Ammon's horn (tissue), 1 donor: ENCODE measurements at regions not wholly inside any gene's neighbourhood (a gene's known extent, or its start where the extent isn't known, plus 50 kb on each side); places are given as distances from the start of the nearest gene placed in this dataset.

Experiments used
- DNase-seq: peaks from one replicate; pipeline ENCODE4 v3.0.0-alpha.2; 2016; ENCODE audit warnings: low spot score

DNA sequence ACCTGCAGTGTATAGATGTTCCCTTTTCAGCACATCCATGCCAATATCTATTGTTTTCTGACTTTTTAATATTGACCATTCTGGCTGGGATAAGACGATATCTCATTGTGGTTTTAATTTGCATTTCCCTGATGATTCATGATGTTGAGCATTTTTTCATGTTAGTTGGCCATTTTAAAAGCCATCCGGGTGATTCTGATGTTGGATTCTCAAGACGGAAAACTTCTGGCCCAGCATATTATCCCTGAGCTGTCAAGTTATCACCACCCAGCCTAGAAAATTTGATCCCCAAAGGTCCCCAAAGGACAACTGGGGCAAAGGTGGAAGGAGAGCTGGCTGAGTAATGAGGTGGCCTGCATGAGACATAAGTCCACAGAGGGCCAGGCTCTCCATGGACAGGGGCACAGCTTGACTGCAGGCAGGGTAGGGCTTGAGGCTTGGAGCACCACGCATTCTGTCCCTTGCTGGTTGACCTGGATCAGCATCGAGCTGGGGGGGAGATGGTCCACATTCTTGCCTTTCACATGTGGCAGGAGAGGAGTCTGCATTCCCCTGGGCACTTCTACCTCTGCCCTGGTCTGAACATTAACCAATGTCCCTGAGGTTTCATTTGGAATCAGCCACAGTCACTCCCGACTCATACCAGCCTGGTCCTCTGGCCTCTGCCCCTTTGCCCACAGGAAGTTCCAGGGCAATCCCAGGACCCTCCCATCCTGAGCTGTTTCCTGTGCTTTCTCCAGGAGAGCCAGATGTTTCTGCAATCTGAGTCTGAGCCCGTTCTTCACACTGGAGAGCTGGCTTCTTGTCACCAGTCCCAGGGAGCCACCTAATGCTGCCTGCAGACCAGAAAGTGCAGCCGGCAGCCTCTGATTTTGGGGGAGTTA, 69.2 kb downstream of the ISG20 start:
- DNase-seq: no peak

DNA sequence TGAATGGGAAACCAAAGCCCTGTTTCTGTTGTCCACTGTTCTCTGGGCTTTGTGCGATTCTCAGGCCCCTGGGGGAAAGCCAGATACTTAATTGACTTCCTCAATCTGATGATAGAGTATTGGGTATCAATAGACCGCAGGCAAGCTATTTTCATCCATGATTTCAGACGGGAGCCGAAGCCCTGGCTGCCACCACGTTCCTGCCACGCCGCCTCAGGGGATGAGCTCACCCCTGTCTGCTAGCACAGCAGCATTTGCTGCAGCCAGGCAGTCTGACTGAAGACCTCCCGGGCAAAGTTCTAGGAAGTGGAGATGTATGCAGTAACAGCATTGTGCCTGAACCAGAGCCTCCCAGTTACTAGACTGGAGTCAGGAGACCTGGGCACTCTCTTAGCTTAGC, 69.8 kb downstream of the ISG20 start:
- peak; percentile 51 for DNase-seq

DNA sequence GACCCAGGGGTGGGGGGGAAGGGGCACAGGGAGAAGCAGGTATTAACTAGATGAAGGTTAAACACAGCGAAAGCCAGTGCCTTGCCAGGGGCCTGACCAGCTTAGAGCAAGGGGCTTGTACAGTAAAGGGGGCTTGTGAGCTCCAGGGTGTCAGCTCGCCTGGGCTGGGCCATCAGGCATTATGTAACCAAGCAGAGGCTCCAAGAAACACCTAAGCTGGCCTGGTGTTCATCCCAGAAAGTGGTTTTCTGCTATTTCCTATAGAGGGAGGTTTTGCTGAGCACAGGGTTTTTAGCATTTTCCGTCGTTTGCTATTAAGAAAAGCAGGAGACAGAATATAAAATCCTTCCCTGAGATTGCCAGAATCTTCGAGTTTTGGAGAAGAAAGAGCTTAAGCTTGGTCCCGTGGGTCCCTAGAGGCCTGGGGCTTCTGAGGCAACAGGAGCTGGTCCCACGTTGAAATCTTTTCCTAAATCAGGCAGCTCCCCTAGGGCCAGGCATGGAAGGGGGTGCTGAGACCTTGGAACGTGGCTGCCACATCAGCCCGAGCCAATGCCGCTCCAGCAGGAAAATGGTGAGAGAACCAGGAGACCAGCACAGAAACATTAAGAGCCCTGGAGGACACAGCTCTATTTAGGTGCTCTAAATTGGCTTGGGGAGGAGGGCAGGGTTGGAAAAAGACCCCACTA, 71.4 kb downstream of the ISG20 start:
- no peak for DNase-seq

DNA sequence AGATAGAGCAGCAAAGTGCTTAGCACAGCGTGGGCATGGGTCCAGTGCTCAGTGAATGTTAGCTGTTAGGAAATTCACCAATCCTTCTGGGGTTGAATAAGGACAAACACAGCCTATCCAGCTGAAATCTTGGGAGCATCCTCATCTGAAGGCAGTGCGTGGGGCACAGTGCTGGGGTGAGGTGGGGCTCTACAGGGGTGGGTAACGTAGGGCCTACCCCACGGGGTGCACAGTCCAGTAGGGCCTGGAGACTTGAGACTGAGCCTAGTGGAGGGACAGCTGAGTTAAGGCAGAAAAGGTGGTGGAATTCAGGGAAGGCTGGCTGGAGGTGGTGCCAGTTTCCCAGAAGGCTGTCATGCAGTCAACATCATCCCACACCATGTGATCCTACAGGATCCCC, 73.0 kb downstream of the ISG20 start:
- DNase-seq: no peak

DNA sequence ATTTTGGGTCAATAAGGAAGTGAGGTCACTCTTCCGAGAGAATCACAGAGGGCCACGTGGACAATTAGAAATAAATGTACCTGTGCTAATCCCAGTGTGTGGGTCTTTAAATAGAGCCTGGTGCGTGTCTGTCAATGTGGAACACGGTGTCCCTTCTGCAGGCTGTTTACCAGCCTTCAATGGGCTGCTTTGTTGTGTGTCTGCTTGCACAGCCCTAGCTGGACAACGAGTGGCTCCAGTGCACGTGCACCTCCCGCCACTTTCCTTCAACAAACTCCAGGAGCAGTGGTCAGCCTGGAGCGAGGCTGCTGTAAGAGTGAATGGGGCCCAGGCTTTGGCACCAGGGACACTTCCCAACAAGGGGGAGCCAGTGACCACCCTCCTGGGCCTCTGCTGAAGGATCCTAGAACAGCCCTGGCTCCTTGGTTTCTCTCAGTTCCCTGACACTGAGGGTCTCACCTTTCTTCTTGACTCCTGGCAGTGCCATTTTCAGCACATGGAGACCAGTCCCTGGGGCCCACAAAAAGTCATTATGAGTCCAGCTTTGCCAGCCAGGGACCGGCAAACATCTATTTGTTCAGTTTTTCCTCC, 76.1 kb downstream of the ISG20 start:
- DNase-seq: peak; percentile 61

DNA sequence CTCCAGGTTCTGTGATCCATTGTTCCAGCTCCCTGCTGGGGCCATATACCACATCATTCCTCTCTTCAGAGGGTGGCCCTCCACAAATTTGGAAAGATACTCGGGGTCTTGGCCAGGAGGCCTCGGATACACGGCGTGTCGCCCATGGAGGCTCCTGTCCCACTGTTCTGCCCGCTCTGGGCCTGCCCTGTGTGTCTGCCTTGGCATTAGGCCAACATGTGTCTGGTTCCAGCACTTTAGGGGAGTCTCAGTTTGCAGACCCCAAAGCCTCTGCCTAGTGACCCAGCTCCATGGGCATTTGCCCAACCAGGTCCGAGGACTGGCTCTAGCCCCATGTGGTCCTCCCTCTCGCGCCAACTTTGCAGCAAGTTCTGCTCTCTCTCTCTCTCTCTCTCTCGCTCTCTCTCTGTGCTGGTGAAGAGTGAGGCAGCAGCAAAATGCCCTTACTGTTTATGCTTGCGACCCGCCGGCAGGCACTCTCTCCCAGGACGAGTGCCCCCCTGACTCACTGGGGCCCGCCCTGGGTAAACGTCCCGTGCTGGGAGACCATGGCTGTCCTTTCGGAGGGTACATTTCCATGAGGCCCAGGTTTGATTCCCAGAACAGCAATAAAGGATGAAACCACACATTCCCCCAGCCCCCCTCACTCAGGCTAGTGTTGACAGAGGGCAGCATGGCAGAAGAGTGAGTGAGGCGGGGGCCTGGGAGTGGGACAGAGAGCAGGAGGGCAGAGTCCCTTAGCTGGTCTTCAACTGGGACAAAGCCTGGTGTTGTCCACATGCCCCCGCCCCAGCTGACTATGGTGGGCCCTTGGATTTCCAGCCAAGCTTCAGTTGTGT, 77.9 kb downstream of the ISG20 start:
- no peak for DNase-seq

DNA sequence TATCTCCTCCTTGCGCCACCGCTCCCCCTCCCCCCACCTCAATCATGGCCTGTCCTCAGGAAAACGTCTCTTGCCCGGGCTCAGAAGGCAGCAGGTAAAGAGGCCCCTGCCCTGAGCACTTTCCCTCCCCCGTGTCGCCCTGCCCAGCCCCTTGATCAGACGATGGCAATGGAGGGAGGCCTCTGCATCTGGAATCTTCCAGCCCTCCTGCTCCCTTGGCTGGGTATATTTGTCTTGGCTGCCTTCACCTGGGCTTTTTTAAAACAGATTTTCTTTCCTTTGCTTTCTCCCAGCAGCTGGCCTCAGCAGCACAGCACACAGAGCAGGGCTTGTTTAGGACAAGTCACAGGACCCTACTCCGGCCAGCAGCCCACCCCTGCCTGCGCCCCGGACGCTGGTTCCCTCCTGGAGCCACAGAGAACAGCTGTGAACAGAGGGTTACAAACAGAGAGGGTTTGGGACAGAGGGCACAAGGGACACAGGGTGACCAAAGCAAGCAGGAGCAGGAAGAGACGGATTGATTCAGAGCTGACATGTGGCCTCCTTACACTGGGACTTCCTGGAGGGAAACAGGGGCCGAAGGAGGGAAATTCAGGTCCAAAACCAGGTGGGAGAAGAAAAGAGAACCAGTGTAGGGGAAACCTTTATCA, 78.7 kb downstream of the ISG20 start:
- no peak for DNase-seq

DNA sequence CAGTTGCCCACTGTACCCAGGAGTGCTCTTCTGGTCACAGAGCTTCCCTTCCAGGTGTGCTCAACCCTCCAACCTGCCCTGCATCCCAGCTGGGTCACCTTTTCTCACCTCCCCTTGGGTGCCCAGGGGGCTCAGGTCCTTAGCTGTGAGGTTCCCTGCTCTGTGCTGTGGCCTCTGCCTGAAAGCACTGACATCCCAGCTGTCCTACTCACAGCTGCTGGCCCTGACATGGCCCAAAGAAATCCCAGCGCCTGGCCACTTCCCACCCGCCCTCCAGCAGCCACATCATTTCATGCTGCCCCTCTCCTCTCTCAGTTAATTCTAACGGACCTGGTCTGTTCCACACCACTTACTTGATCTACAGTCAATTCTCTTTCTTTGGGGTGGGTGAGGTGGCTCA, 79.9 kb downstream of the ISG20 start:
- no peak for DNase-seq

DNA sequence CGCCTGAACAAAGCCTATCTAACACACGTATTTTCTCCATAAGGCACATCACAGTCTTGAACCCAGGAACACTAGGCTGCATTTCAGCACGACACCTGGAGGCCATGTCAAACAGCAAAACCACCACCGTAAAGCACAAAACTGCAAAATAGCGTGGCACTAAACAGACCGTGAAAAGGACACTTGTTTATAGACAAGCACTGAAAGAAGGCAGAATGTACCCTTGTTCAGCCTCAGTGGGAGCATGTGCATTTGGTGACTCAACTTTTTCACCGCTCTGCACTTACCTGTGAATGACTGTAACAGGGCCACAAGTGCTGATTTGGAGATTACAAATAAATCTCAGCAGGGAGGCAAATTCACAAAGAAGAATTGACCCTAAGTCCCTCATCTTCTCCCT, 80.8 kb downstream of the ISG20 start:
- no peak for DNase-seq

DNA sequence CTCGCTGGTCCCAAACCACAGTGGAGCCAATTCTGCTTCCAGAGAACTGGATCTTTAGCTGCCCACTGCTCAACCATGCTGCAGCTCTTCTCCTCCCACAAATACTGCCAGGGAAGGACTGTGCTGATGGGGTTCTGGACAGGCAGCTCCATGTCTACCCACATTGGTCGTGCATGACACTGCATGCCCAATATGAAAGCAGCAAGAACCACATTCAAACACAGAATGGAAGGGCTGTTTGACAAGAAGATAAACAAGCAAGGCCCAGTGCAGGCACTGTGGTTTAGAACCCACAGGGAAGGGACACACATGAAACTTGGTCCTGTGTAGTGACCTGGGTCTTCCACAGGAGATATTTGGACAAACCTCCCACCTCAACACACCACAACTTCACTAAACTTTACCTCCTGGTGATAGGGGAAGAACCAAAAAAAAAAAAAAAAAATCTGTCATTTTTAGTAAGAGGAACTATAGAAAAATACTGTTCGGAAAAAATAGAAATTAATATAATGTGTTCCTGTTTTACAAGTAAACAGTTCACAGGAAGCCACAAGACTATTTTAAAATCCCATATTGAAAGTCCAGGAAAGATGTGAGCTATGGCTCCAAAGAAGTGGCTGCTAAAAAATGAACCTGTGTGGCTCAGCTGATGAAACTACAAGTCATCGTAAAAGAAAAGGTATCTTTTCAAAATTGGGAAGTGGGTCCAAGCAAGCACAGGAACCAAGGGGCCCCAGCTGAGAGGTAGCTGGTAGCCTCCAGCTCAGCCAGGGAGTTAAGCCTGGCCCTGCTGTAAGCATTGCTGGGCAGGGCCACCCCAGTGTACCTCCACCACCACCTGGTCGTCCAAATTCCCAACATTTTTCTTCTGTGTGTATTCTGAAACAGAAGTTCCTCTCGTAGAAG, 77.7 kb upstream of the ACAN start:
- no peak for DNase-seq

DNA sequence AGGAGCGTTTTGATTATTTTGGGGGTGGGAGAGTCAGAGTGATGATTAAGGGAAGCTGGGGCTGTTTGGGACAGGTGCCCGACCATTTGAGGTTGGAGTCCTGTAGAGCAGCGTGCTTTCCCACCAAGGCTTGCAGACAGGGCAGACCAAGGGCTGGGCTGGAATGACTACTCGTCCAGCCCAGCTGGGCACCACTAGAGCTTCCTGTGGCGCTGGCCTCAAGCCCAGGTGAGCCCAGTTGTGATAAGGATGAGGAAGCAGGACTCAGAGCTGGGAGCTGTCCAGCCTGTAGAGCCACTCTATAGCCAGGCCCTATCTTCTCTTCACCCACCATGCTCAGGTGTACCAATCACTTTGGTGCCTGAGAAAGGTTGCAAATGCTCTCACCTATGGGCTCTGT, 75.8 kb upstream of the ACAN start:
- DNase-seq: no peak

DNA sequence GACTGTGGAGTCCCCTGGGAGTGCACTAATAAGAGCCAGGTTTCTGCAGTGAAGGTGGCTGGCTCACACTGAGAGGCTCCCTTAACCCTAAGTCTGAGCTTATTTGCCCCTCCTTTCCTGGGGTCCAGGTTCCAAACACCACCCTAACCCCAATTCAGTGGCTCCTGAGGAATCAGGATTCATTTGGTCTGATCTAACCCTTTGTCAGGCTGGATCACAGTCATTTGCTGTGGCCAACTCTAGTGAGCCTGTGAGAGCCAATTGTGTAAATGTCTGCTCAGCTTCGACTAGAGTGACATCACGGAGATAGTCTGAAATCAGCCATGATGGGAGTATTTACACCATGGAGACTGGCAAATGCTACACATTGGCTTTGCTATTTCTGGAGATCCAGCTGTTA, 73.7 kb upstream of the ACAN start:
- no peak for DNase-seq

DNA sequence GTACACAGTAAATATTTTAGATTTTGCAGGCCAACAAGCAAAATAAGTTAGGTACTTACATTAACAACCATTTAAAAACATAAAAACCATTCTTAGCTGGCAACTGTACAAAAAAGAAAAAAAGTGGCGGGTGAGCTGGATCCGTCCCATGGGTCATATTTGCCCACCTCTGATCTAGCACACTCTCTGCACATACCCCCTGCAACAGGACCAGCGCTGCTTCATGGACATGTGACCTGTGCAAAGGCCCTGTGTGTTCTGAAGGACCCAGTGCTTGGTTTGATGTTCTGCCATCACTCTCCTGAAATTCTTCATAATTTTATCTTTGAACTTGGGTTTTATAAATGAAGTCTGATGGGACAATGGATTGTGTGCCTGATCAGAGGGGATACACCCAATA, 72.5 kb upstream of the ACAN start:
- no peak for DNase-seq

DNA sequence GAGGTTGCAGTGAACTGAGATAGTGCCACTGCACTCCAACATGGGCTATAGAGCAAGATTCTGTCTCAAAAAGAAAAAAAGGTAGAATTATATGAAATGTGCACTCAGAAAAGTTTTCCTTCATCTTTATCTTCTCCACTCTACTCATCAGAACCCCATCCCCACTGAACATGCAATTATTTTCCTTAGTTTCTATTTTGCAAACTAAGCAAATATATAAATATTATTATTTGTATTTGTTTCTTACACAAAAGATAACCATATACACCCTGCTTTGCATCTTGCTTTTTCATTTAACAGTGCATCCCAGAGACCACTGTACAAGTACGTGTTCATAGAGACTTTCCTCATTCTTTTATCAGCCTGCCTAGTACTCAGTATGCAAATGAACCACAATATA, 68.0 kb upstream of the ACAN start:
- no peak for DNase-seq

DNA sequence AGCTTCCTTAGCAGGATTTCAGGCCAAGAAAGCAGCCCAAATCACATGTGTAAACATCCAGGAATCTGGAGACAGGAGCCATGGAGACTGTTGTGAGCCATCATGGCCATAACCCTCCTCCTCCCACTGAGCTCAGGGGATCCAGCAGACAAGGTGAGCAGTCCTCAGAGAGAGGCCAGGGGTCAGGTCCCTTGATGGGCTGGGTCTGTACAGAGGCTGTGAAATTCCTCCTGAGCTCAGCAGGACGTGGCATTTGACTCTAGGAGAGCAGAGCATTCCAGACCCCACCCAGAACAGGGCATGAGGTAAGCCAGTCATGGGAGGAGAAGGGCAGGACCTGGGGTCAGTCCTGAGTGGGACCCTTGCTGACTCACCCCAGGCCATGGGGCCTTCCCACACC, 67.0 kb upstream of the ACAN start:
- no peak for DNase-seq

DNA sequence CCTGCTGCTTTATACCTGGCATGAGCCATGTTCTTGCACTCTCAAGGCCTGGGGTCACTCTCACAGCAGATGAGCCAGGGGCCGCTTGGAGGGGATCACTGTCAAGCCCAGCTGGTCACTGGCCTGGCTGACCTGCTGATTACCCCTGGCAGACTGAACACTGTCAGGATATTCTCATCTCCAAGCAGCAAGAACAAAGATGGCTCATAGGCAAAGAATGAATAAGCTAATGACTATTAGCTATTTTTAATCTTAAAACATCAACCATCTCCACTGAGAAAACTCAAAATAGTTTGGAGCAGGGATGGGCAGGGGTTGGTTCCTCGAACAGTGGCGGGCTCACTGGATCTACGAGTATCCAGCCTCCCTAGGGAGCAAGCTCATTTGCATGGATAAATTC, 64.4 kb upstream of the ACAN start:
- DNase-seq: no peak

DNA sequence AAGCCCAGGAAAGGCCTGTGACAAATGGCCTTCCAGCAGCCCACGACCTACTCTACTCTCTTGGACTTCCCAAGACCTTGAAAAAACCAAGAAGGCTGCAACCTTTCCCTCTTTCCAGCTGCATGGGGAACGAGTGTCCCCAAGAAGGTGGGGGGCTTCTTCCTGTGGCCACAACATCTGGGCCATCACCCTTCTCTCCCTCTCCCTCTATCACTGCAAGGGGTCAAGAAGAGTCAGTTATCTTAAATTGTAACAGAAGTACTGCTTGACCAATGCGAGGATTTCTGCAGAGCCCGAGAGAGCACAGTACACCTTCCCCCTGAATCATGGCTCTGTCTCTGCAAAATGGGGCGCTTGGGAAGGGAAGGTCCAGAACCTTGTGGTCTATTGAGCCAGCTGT, 63.7 kb upstream of the ACAN start:
- no peak for DNase-seq

DNA sequence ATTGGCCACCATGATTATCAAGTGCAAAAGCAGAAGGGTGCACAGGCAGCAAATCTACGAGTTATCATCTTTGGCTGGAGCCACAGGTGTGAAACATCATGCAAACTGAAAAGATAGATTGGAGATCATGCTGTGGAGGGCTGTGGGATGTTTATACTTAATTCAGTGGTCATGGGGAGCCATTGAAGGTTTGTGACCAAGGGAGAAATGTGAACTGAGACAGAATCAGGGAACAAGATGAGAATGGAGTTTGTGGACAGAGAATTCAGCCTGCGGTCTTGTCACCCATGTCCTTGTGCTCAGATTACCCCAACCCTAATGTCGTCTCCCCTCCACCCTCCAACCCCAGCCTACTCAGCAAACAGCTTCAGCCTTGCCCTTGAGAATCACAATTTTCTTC, 62.9 kb upstream of the ACAN start:
- no peak for DNase-seq

DNA sequence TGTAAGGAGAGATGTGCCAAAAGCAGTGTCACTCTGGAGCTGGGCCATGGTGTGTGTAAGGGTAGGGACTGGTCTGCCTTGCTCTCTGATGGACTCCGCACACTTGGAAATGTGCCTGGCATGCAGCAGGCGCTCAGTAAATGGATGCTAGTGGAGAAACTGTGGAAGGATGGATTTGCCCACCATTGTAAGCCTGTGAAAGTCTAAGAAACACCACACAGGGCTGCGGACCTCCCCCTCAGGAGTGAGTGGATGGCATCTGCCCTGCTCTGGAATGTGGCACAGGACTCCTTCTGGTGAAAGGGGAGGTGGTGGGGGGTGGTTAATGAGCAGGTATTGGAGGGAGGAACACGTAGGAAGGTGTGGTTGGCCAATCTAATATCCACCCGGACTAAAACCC, 62.2 kb upstream of the ACAN start:
- no peak for DNase-seq

DNA sequence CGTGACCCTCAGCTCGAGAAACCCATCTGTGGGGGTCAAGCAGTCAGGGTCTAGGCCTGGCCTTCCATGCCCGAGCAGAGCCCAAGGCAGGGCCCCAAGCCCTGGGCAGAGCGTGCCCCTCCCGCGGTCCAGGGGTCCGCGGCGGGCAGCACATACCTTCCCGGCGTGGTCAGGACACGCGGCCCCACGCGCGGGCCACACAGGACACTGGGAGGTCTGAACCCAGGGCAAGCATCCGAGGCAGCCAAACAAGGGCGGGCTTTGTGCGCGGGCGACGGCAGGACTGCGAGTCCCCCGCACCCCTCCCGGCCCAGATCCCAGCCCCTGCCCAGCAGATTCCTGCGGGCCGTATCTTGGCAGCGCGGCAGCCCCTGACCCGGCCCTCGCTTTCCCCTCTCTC, 61.6 kb upstream of the ACAN start:
- DNase-seq: peak; percentile 7

DNA sequence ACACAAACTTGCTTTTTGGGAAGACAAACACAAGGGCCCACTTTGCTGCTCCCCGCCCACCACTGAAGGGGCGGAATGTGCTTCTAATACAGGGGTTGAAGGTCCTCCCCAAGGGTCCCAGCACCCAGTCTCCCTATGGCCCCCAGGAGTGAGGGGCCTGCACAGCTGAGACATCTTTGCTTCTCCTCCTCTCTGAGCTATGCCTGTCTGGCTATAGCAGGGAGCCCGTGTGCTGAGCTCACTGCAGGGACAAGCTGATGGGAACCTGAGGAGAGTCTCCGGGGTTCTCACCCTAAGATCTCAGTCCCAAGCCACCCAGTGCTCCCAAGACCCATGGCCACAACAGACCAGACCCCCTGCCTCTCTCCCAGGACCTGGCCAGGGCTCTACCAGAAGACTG, 61.1 kb upstream of the ACAN start:
- DNase-seq: no peak
